Loucy (cell line): ENCODE measurements at regions not wholly inside any gene's neighbourhood (a gene's known extent, or its start where the extent isn't known, plus 50 kb on each side); places are given as distances from the start of the nearest gene placed in this dataset.

ENCODE experiments used
- H2AFZ ChIP-seq: fragments of 200-600 bp; sonication (generic); 2 replicates; pipeline ENCODE4 v1.6.0; 2016; ENCODE audit warnings: antibody characterized with exemption, mild to moderate bottlenecking, low read length, moderate library complexity
- H3F3A ChIP-seq: fragments of 200-600 bp; 2 replicates; pipeline ENCODE4 v1.6.0; 2016; ENCODE audit warnings: antibody characterized with exemption, low read depth, mild to moderate bottlenecking
- H3K27me3 ChIP-seq: fragments of 200-600 bp; sonication (generic); 2 replicates; pipeline ENCODE4 v1.6.1; 2014; ENCODE audit warnings: low read length, mild to moderate bottlenecking; ENCODE audit not compliant: insufficient read depth, poor library complexity, severe bottlenecking
- H3K36me3 ChIP-seq: fragments of 200-600 bp; sonication (generic); 2 replicates; pipeline ENCODE4 v1.6.1; 2016; ENCODE audit warnings: low read length; ENCODE audit not compliant: insufficient read depth
- H3K4me1 ChIP-seq: fragments of 200-600 bp; sonication (generic); 2 replicates; pipeline ENCODE4 v1.5.1; 2014; ENCODE audit warnings: low read length, mild to moderate bottlenecking; ENCODE audit not compliant: insufficient read depth, poor library complexity, severe bottlenecking
- H3K4me2 ChIP-seq: fragments of 200-600 bp; sonication (generic); 2 replicates; pipeline ENCODE4 v1.6.0; 2014; ENCODE audit warnings: antibody characterized with exemption, low read length, low read depth, mild to moderate bottlenecking; ENCODE audit not compliant: poor library complexity, severe bottlenecking
- H3K4me3 ChIP-seq: fragments of 200-600 bp; sonication (generic); 2 replicates; pipeline ENCODE4 v1.5.1; 2014; ENCODE audit warnings: low read length, mild to moderate bottlenecking, mixed read lengths; ENCODE audit not compliant: poor library complexity, severe bottlenecking
- H3K79me2 ChIP-seq: fragments of 200-600 bp; sonication (generic); 2 replicates; pipeline ENCODE4 v1.6.1; 2014; ENCODE audit warnings: low read length; ENCODE audit not compliant: insufficient read depth
- H3K9ac ChIP-seq: fragments of 200-600 bp; sonication (generic); 2 replicates; pipeline ENCODE4 v1.6.0; 2014; ENCODE audit warnings: mild to moderate bottlenecking, low read depth, low read length, moderate library complexity; ENCODE audit not compliant: poor library complexity, severe bottlenecking
- H3K9me2 ChIP-seq: fragments of 200-600 bp; sonication (generic); replicated peaks from 2 replicates; pipeline ENCODE4 v1.6.1; 2016; ENCODE audit warnings: low read depth, low read length, mixed read lengths
- H3K9me3 ChIP-seq: fragments of 200-600 bp; sonication (generic); 2 replicates; pipeline ENCODE4 v1.6.1; 2014; ENCODE audit warnings: mild to moderate bottlenecking, antibody characterized with exemption, low read length, low read depth; ENCODE audit not compliant: insufficient read depth
- H4K20me1 ChIP-seq: fragments of 200-600 bp; sonication (generic); 2 replicates; pipeline ENCODE4 v1.6.0; 2014; ENCODE audit warnings: antibody characterized with exemption, low read length, mild to moderate bottlenecking; ENCODE audit not compliant: insufficient read depth, poor library complexity, severe bottlenecking
- CTCF ChIP-seq: fragments of 200-600 bp; sonication (generic); conservative IDR thresholded peaks from 2 replicates; pipeline ENCODE4 v1.5.1; 2014; ENCODE audit warnings: mild to moderate bottlenecking, antibody characterized with exemption, low read length
- EZH2phosphoT487 ChIP-seq: fragments of 200-600 bp; IDR thresholded peaks from 2 replicates; pipeline ENCODE4 v1.6.1; 2018; ENCODE audit warnings: antibody characterized with exemption, mild to moderate bottlenecking, moderate library complexity, borderline replicate concordance

- no peaks in the 10 kb centered on the region for H3K27me3 ChIP-seq
- no peak overlapping the region for H2AFZ ChIP-seq
- no peak overlapping the region for H3K9ac ChIP-seq
- H3F3A ChIP-seq: no peaks in the 10 kb centered on the region
- H3K4me1 ChIP-seq: peaks cover 15% of the 10 kb centered on the region
- TF ChIP-seq EZH2phosphoT487 (no peak), CTCF (no peak)
- no peaks in the 10 kb centered on the region for H3K9me2 ChIP-seq
- no peak overlapping the region for H3K4me2 ChIP-seq
- no peaks in the 10 kb centered on the region for H3K79me2 ChIP-seq
- no peaks in the 10 kb centered on the region for H3K9me3 ChIP-seq
- H4K20me1 ChIP-seq: no peaks in the 10 kb centered on the region
- H3K4me3 ChIP-seq: no peak overlapping the region
- no peaks in the 10 kb centered on the region for H3K36me3 ChIP-seq
These were observed 173.8 kb upstream of the TLE3 start for GRCh38 chr15:70271422-70272088.

- H3K4me1 ChIP-seq: peaks cover 23% of the 10 kb centered on the region
- H3K9ac ChIP-seq: no peak overlapping the region
- no peaks in the 10 kb centered on the region for H3K79me2 ChIP-seq
- no peaks in the 10 kb centered on the region for H4K20me1 ChIP-seq
- H3K9me2 ChIP-seq: no peaks in the 10 kb centered on the region
- no peak overlapping the region for H3K4me2 ChIP-seq
- no peaks in the 10 kb centered on the region for H3F3A ChIP-seq
- H3K9me3 ChIP-seq: no peaks in the 10 kb centered on the region
- H3K36me3 ChIP-seq: no peaks in the 10 kb centered on the region
- H2AFZ ChIP-seq: no peak overlapping the region
- H3K4me3 ChIP-seq: no peak overlapping the region
- no peaks in the 10 kb centered on the region for H3K27me3 ChIP-seq
- TF ChIP-seq EZH2phosphoT487: no peak
- TF ChIP-seq CTCF: no peak
These were observed 173.0 kb upstream of the TLE3 start for GRCh38 chr15:70270752-70271111.

DNA sequence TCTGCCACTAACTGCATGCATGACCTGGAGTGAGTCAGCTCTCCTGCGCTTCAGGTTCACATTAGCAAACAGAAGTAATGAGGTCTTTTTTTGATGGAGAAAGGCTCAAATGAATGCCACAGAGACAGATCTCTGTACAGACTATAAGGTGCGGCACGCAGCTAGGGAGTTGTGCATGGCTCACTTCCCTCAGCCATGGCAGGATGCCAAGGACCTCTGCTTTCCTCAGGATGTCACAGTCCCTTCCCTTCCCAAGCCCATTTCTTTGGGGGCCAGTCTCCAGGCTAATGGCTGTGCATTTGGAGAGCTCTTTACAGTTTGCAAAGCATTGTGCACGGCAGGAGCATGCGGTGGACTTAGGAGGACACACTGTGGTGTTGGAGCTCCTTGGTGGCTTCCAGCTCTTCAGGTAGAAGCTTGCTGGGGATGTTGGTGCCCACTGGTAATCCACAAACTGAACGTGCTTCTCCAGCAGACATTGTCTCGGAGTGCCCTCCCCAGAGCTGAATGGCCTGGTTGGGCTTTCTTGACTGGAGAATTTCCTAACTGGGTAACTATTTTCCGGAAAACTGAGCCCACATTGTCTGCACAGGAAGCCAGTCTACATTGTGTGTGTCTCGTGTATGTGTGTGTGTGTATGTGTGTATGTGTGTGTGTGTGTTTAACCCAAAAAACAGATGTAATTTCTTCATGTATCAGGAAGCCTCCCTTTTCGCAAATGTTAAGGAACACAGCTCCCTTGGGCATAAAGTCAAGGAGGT is 172.5 kb upstream of the TLE3 start:
- H2AFZ ChIP-seq: no peak overlapping the region

More for the DNA sequence above, 172.5 kb upstream of the TLE3 start:
- Histone ChIP-seq H3F3A (no peaks in the 10 kb centered on the region), H3K79me2 (no peaks in the 10 kb centered on the region), H3K4me1 (peaks cover 28% of the 10 kb centered on the region), H3K9me3 (no peaks in the 10 kb centered on the region), H3K4me3 (no peak overlapping the region), H3K9ac (no peak overlapping the region), H3K27me3 (no peaks in the 10 kb centered on the region), H3K36me3 (no peaks in the 10 kb centered on the region), H3K4me2 (no peak overlapping the region), H4K20me1 (no peaks in the 10 kb centered on the region), H3K9me2 (no peaks in the 10 kb centered on the region)
- no peak for TF ChIP-seq CTCF
- no peak for TF ChIP-seq EZH2phosphoT487
